ENCODE measurements at regions not wholly inside any gene's neighbourhood (a gene's known extent, or its start where the extent isn't known, plus 50 kb on each side); places are given as distances from the start of the nearest gene placed in this dataset.

- intact Hi-C loops (cut with DNase I, micrococcal nuclease) = no loop called here
- no peak for ATAC-seq
- no peaks in the 10 kb centered on the region for H3K36me3 ChIP-seq (ENCODE audit: low read depth)
Measured at GRCh38 chr9:106143781-106144180, 449.4 kb downstream of the TMEM38B start.

GRCh38 chr9:106146066-106146840, 451.9 kb downstream of the TMEM38B start:
- TF ChIP-seq CTCF (IDR thresholded peaks at IDR 0.05) = no peak
- DNase-seq (no peak), ATAC-seq (no peak)
- Histone ChIP-seq H3K4me3 (no peak overlapping the region), H3K36me3 (ENCODE audit: low read depth) (no peaks in the 10 kb centered on the region), H3K4me1 (ENCODE audit: low read depth) (no peaks in the 10 kb centered on the region), H3K9me3 (no peaks in the 10 kb centered on the region)
- intact Hi-C loops (cut with DNase I, micrococcal nuclease) = no loop called here

More at GRCh38 chr9:106143781-106144180, 449.4 kb downstream of the TMEM38B start:
- TF ChIP-seq CTCF (IDR thresholded peaks at IDR 0.05) = no peak
- no peaks in the 10 kb centered on the region for H3K4me1 ChIP-seq (ENCODE audit: low read depth)
- H3K4me3 ChIP-seq = no peak overlapping the region
- no peak for DNase-seq
- no peaks in the 10 kb centered on the region for H3K9me3 ChIP-seq

- no peaks in the 10 kb centered on the region for H3K4me1 ChIP-seq (ENCODE audit: low read depth)
- DNase-seq (no peak), ATAC-seq (no peak)
- no peaks in the 10 kb centered on the region for H3K9me3 ChIP-seq
- no peak for TF ChIP-seq CTCF (IDR thresholded peaks at IDR 0.05)
- no peaks in the 10 kb centered on the region for H3K36me3 ChIP-seq (ENCODE audit: low read depth)
- H3K4me3 ChIP-seq = no peak overlapping the region
- intact Hi-C loops (cut with DNase I, micrococcal nuclease) = no loop called here
Measured at GRCh38 chr9:106146886-106147285, 452.5 kb downstream of the TMEM38B start.

GRCh38 chr9:106149956-106150355, 455.6 kb downstream of the TMEM38B start:
- Histone ChIP-seq H3K36me3 (ENCODE audit: low read depth) (no peaks in the 10 kb centered on the region), H3K4me3 (no peak overlapping the region), H3K9me3 (no peaks in the 10 kb centered on the region), H3K4me1 (ENCODE audit: low read depth) (no peaks in the 10 kb centered on the region)
- no peak for TF ChIP-seq CTCF (IDR thresholded peaks at IDR 0.05)
- intact Hi-C loops (cut with DNase I, micrococcal nuclease) = no loop called here
- DNase-seq = no peak
- ATAC-seq = no peak

DNA sequence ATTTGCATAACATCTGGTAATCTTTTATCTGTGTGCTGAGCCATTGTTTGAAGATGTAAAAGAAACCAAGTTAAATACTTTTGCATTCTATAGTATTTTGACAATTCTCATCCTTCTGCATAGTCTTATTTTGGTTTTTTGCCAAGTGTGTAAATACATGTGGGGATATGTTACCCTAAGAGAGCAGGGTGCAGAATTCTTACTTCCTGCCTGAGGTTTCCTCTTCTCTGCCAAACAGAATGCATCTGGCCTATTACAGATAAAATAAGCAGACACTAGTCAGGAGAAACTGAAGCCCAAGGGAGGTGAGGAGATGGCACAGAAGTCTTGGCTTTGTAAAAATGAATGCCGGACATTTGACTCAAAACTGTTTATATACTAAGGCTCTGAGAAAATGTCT, 462.1 kb downstream of the TMEM38B start:
- no peak for TF ChIP-seq CTCF (IDR thresholded peaks at IDR 0.05)
- H3K9me3 ChIP-seq = no peaks in the 10 kb centered on the region
- no peak for DNase-seq
- intact Hi-C loops (cut with DNase I, micrococcal nuclease) = no loop called here
- H3K36me3 ChIP-seq (ENCODE audit: low read depth) = no peaks in the 10 kb centered on the region
- H3K4me1 ChIP-seq (ENCODE audit: low read depth) = no peaks in the 10 kb centered on the region
- no peak overlapping the region for H3K4me3 ChIP-seq
- no peak for ATAC-seq
